BJ (cell line): ENCODE measurements at regions not wholly inside any gene's neighbourhood (a gene's known extent, or its start where the extent isn't known, plus 50 kb on each side); places are given as distances from the start of the nearest gene placed in this dataset.

Experiments
- CTCF ChIA-PET: fragments of 350-600 bp; formaldehyde crosslinking; extraction: SDS; loops from one replicate; lab custom pipeline; 2021; ENCODE audit warnings: antibody characterized with exemption, inconsistent platforms; lab: Yijun Ruan, JAX
- POLR2A ChIA-PET: fragments of 300-600 bp; sonication (Branson Sonifier 250); formaldehyde crosslinking; extraction: SDS; loops from one replicate; lab custom pipeline; 2021; ENCODE audit warnings: antibody characterized with exemption; lab: Charles Lee
- DNase-seq: peaks from one replicate; pipeline ENCODE4 v3.0.0-alpha.2; 2011; ENCODE audit warnings: low read depth
- H3K27me3 ChIP-seq: 2 replicates; pipeline ENCODE4 v1.6.0; 2011; ENCODE audit warnings: low read length; ENCODE audit not compliant: control insufficient read depth, insufficient read depth
- H3K36me3 ChIP-seq: 2 replicates; pipeline ENCODE4 v1.5.1; 2011; ENCODE audit warnings: low read length; ENCODE audit not compliant: control insufficient read depth, insufficient read depth
- H3K4me3 ChIP-seq: 2 replicates; pipeline ENCODE4 v1.5.1; 2011; ENCODE audit warnings: low read depth, mild to moderate bottlenecking, control low read depth, low read length
- TF ChIP-seq, protein P1 (sequence below): IDR thresholded peaks from 2 replicates; pipeline ENCODE4 v1.5.1; 2011; ENCODE audit warnings: low read depth, mild to moderate bottlenecking, control low read depth, inconsistent platforms, low read length, moderate library complexity; ENCODE audit not compliant: insufficient read depth

GRCh38 chr7:110480964-110481363, 610.0 kb upstream of the LRRN3 start:
- CTCF ChIA-PET = no interaction called here
- Histone ChIP-seq H3K4me3 (no peak overlapping the region), H3K36me3 (no peaks in the 10 kb centered on the region), H3K27me3 (no peaks in the 10 kb centered on the region)
- TF ChIP-seq, protein P1, sequence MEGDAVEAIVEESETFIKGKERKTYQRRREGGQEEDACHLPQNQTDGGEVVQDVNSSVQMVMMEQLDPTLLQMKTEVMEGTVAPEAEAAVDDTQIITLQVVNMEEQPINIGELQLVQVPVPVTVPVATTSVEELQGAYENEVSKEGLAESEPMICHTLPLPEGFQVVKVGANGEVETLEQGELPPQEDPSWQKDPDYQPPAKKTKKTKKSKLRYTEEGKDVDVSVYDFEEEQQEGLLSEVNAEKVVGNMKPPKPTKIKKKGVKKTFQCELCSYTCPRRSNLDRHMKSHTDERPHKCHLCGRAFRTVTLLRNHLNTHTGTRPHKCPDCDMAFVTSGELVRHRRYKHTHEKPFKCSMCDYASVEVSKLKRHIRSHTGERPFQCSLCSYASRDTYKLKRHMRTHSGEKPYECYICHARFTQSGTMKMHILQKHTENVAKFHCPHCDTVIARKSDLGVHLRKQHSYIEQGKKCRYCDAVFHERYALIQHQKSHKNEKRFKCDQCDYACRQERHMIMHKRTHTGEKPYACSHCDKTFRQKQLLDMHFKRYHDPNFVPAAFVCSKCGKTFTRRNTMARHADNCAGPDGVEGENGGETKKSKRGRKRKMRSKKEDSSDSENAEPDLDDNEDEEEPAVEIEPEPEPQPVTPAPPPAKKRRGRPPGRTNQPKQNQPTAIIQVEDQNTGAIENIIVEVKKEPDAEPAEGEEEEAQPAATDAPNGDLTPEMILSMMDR = no peak
- POLR2A ChIA-PET = no interaction called here
- no peak for DNase-seq

DNA sequence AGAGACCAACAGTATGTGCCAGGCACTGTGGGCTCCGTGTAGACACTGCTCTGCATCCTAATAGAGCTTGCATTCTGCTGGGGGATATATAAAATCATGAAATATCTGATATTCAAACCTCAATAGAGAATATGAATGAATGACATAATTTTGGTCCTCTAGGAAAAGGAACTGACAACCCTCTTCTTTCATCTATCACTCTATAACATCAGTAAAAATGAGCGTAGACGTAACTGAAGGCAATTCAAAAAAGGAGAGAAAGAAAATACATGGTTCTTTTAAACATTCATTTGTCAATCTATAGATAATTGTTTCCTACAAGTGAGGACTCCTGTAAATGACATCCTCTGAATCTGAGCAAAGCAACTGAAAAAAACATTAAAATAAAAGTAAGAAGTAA, 607.4 kb upstream of the LRRN3 start:
- no peak for DNase-seq
- no peaks in the 10 kb centered on the region for H3K36me3 ChIP-seq
- H3K4me3 ChIP-seq = no peak overlapping the region
- ChIA-PET POLR2A (no interaction called here), CTCF (interaction anchor here (0.6 kb wide), 1 partner anchor 15 kb away, joined by 3 read pairs; no protein-coding TSS in a partner anchor)
- no peaks in the 10 kb centered on the region for H3K27me3 ChIP-seq
- TF ChIP-seq, protein P1 = no peak

- ChIA-PET POLR2A (no interaction called here), CTCF (interaction anchor here (0.6 kb wide), 1 partner anchor 16 kb away, joined by 3 read pairs; no protein-coding TSS in a partner anchor)
- H3K4me3 ChIP-seq = no peak overlapping the region
- H3K36me3 ChIP-seq = no peaks in the 10 kb centered on the region
- TF ChIP-seq, protein P1 = no peak
- H3K27me3 ChIP-seq = no peaks in the 10 kb centered on the region
- no peak for DNase-seq
These were observed 606.6 kb upstream of the LRRN3 start for GRCh38 chr7:110484356-110484755.

- H3K27me3 ChIP-seq = no peaks in the 10 kb centered on the region
- TF ChIP-seq, protein P1 = no peak
- no peak overlapping the region for H3K4me3 ChIP-seq
- ChIA-PET CTCF (interaction anchor here (1.3 kb wide), 1 partner anchor 25 kb away, joined by 3 read pairs; no protein-coding TSS in a partner anchor), POLR2A (no interaction called here)
- DNase-seq = no peak
- H3K36me3 ChIP-seq = no peaks in the 10 kb centered on the region
These were observed 604.4 kb upstream of the LRRN3 start for GRCh38 chr7:110486549-110486948.

- POLR2A ChIA-PET = no interaction called here
- Histone ChIP-seq H3K27me3 (no peaks in the 10 kb centered on the region), H3K36me3 (no peaks in the 10 kb centered on the region), H3K4me3 (no peak overlapping the region)
- TF ChIP-seq, protein P1 = no peak
- CTCF ChIA-PET = no interaction called here
- peak; percentile 27 for DNase-seq
These were observed 588.0 kb upstream of the LRRN3 start for GRCh38 chr7:110502888-110503465.
